Thyroid gland (tissue), 4 donors: ENCODE measurements at regions not wholly inside any gene's neighbourhood (a gene's known extent, or its start where the extent isn't known, plus 50 kb on each side); places are given as distances from the start of the nearest gene placed in this dataset.

ENCODE experiments used
- POLR2A ChIP-seq, 2 donors: fragments of 450-650 bp; IDR thresholded peaks; one replicate each; pipeline ENCODE4 v1.6.1; 2017; ENCODE audit warnings: antibody characterized with exemption in 2 of 2, mild to moderate bottlenecking in 2 of 2, moderate library complexity in 1 of 2
- TF ChIP-seq, protein P1 (sequence below), 6 experiments: fragments of 200-600 bp in 3 of 6; fragments of 450-650 bp in 3 of 6; sonication (generic) in 3 of 6; IDR thresholded peaks; one replicate each; pipeline ENCODE4 v1.5.1; 2016 to 2019; ENCODE audit warnings: antibody characterized with exemption in 6 of 6, mild to moderate bottlenecking in 2 of 6, inconsistent platforms in 1 of 6, moderate library complexity in 1 of 6

DNA sequence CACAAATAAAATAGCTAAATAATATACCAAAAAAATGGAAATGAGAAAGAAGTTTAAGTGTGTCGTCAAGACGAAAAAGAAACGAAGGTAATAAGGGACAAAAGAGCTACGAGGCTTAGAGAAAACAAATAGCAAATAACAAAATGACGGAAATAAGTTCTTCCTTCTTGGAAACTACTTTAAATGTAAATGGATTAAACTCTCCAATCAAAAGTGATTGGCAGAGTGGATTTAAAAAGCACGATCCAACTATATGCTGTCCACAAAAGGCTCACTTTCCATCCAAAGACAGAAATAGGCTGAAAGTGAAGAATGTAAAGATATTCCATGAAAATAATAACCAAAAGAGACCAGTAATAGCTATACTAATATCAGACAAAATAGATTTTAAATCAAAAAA is 82.4 kb downstream of the DIO3 start:
- TF ChIP-seq POLR2A (IDR thresholded peaks at IDR 0.05): no peak
- TF ChIP-seq, protein P1, sequence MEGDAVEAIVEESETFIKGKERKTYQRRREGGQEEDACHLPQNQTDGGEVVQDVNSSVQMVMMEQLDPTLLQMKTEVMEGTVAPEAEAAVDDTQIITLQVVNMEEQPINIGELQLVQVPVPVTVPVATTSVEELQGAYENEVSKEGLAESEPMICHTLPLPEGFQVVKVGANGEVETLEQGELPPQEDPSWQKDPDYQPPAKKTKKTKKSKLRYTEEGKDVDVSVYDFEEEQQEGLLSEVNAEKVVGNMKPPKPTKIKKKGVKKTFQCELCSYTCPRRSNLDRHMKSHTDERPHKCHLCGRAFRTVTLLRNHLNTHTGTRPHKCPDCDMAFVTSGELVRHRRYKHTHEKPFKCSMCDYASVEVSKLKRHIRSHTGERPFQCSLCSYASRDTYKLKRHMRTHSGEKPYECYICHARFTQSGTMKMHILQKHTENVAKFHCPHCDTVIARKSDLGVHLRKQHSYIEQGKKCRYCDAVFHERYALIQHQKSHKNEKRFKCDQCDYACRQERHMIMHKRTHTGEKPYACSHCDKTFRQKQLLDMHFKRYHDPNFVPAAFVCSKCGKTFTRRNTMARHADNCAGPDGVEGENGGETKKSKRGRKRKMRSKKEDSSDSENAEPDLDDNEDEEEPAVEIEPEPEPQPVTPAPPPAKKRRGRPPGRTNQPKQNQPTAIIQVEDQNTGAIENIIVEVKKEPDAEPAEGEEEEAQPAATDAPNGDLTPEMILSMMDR (IDR thresholded peaks at IDR 0.05): no peak
